ENCODE measurements at regions not wholly inside any gene's neighbourhood (a gene's known extent, or its start where the extent isn't known, plus 50 kb on each side); places are given as distances from the start of the nearest gene placed in this dataset.
"Not testable (repeated sequence)": the region's sequence is repeated elsewhere in the genome, so short reads cannot be mapped to it uniquely, and the experiment has no call there.

DNA sequence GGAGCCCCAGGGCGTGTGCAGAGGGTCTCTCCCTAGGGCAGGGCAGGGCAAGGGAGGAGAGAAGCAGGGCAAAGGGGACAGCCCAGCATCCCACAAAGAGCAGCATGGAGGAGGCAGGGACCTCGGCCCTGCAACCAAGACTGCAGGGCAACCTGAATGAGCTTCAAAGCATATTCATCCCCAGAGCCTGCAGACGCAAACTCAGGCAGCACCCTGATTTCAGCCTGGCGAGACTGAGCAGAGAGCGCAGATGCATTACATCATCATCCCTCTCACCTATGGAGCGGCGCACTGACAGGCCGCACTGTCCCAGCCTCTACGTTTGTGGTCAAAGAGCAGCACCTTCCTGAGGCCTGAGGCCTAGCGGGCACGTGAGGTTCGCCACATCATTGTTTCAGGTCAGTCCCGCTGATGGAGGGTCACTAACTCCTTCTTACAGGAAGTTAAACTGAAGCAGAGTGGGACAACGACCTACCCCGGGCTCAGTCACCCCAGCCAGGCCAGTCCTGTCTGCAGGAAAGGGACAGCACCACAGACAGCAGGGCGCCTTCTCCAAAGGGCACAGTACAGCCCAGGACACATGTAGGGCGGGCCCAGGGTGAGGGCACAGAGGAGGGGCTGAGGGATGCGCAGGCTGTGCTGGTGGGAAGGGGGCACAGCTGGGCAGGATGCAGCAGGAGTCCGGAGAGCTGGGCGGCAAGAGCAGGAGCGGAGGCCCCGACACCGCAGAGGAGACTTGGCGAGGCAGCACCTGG lies 67.2 kb upstream of the RAB6C start:
- no peak for DNase-seq

- no peak for DNase-seq
Measured at GRCh38 chr2:129912871-129913694, 66.4 kb upstream of the RAB6C start.

- no peak for DNase-seq
Measured at GRCh38 chr2:129913695-129914495, 65.6 kb upstream of the RAB6C start.

DNA sequence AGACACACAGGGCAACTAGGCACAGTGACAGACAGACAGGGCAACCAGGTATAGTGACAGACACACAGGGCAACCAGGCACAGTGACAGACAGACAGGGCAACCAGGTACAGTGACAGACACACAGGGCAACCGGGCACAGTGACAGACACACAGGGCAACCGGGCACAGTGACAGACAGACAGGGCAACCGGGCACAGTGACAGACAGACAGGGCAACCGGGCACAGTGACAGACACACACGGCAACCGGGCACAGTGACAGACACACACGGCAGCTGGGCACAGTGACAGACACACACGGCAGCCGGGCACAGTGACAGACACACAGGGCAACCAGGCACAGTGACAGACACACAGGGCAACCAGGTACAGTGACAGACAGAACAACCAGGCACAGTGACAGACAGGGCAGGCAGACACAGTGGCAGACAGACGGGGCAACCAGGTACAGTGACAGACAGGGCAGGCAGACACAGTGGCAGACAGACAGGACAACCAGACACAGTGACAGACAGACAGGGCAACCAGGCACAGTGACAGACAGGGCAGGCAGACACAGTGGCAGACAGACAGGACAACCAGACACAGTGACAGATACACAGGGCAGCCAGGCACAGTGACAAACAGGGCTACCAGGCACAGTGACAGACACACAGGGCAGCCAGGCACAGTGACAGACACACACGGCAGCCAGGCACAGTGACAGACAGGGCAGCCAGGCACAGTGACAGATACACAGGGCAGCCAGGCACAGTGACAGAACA lies 64.7 kb upstream of the RAB6C start:
- DNase-seq = no peak

- DNase-seq = no peak
Measured at GRCh38 chr2:129915303-129915840, 64.1 kb upstream of the RAB6C start.

DNA sequence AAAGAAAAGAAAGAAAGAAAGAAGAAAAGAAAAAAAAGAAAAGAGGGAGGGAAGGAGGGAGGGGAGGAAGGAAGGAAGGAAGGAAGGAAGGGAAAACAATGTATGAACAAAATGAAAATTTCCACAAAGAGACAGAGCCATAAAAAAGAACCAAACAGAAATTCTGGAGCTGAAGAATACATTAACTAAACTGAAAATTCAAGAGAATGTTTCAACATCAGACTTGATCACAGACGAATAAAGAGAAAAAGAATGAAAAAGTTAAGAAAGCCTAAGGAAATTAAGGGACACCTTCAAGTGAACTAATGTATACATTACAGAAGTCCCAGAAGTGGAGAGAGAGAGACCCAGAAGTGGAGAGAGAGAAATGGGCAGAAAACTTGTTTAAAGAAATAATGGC lies 60.9 kb upstream of the RAB6C start:
- no peak for DNase-seq

- no peak for DNase-seq
Measured at GRCh38 chr2:129922571-129923264, 56.7 kb upstream of the RAB6C start.

GRCh38 chr2:129923265-129924091 lies 56.0 kb upstream of the RAB6C start:
- DNase-seq = peak; percentile 41 to 43 (median 42)

GRCh38 chr2:129924115-129924514 lies 55.4 kb upstream of the RAB6C start:
- DNase-seq = not testable (repeated sequence)

- DNase-seq = no peak
Measured at GRCh38 chr2:129925381-129925780, 54.1 kb upstream of the RAB6C start.

DNA sequence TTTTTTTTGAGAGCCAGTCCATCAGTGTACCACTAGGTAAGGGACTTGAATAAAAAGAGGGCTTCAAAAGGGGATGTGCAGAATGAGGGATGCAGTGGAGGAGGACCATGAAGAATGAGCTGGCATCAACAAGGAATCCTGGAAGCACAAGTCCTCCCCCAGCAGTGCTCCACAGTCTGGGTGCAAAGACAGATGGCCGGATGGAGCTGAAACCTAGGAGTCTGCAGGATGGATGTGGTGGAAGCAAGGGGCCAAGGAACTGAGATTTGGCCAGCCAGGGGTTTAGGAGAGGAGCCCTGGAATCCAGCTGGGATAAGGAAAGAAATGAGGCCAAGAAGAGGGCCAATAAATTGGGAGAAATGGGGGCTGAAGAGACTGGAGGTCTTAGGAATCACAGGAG lies 51.8 kb upstream of the RAB6C start:
- DNase-seq = no peak

GRCh38 chr2:129929321-129930290 lies 49.9 kb upstream of the RAB6C start:
- no peak for DNase-seq
